ENCODE measurements at regions not wholly inside any gene's neighbourhood (a gene's known extent, or its start where the extent isn't known, plus 50 kb on each side); places are given as distances from the start of the nearest gene placed in this dataset.

DNA sequence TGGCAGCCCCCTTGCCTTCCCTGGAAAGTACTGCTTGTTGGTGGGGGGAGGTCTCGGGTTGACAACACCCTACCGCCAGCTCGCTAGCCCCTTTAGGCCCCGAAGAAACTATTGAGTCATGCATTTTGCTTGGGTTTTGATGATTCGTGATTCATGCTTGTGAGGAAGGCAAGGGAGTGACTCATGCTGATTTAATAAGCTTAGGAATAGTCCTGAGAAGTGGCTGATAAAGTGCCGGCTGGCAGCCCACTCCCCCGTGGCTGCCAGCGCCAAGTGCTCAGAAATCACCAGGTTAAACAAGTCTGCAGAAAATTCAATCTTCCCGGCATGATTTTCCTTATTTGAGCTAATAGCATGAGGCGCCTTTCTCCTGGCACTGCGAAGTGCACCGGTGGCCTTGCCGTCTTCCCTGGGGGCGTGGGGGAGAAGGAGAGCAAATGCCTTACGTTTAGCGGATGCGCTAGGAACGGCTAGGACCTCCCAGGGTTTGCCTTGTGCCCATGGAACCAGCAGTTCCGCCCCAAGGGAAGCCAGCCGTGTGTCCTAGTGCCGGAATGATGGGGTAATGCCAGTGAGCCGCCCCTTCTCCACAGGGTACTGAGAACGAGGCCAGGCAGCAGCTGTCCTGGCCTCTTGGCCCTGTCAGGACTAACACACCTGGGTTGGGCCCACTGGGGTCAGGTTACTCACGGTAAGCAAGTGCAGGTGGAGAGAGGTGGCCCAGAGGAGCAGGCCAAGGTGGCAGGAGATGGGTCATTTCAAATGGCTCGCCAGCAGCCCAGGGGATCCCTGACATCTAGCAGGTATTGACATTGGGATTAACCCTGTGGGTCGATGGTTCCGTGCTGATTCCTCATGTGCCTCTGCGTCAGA lies 151.9 kb downstream of the MACROH2A1 start:
- peak; percentile 64 for DNase-seq

DNA sequence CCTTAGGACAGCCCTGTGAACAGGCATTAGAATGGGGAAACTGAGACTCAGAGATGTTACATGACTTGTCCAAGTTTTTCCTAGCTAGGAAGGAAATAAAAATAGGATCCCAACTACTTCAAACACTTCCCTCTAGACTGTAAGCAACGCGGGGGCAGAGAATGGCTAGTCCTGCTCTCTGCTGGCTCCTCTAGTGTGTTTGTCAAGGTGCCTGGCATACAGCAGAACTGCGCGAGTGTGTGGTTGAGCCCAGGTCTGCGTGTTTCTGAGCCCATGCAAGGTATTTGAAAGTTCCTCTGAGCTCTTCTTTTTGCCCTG lies 152.5 kb downstream of the MACROH2A1 start:
- DNase-seq: no peak

GRCh38 chr5:135245521-135246499 lies 153.2 kb downstream of the MACROH2A1 start:
- DNase-seq: no peak

DNA sequence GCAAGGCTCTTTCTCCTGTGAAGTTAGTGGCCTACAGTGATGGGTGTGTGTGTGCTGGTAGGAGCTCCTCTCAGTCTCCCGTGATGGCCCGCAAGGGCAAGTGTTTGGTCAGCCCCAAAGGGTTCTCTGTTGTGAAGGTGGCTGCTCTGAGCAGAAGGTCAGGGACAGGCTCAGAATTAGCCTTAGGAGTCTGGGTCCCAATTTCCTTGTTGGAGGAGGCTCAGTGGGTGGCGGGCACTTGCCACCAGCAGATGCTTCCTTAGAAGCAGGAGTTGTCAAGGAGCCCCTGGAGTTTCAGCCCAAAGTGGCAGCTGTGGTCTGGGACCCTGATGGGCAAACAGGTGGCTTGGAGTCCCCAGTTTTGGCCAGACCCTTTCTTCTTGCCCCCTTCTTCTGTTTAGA lies 154.4 kb downstream of the MACROH2A1 start:
- no peak for DNase-seq

- DNase-seq: peak; percentile 74
Observed at GRCh38 chr5:135243556-135244285, 155.3 kb downstream of the MACROH2A1 start.

GRCh38 chr5:135242866-135243555 lies 156.0 kb downstream of the MACROH2A1 start:
- peak; percentile 62 for DNase-seq

DNA sequence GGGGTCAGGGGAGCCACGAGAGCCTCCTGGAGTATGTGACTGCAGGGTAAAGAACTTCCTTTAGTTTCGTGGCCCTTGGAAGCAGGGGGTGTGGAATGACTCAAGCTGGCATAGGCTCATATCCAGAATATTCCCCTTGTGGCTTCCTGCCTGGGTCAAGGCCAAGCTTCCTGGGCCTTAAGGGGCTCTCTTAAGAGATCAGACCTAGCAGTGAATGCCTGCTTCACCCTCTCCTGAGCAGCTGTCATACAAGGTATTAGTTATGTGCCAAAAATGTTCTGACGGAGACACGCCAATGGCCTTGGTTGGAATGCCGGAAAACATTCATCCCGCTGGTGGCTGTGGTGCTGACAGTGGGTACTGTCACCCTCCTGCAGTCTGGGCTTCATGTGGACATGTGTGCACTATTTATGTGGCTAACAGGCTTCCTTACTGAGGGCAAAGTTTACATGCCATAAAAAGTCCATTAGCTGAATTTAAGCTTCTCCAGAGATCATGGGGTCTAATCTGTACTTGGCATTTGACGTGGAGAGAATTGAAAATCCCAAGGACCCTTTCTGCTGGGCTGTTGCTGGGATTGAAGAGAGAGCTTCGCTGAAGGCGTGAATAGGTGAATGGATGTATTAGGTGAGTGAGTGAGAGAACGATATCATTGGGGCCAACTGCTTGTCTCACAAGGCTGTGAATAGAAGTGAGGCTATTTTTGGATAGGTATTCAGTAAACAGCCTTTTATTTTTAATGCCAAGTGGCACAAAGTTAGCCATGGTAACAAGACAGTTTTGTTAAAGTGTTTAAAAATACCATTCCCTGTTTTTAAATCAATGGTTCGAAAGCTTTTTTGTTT lies 156.8 kb downstream of the MACROH2A1 start:
- peak; percentile 34 for DNase-seq

DNA sequence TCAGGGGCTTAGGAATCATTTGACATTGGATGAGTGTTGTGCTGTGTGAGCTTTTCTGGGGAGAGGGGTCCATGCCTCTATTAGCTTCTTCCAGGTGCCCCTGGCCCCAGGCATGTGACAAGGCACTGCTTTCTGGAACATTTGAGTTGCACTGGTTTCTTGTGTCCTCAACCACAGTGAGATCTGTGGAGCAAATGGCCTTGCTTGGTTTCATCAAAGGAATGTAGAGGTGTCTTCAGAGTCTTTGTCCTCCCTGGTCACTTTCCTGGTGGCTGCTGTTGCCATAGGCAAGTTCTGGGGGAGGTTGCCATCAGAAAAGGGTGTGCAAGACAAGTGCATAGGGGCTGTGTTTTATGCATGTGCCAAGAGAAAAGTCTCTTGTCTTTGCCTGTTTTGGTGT lies 157.5 kb downstream of the MACROH2A1 start:
- DNase-seq: no peak

DNA sequence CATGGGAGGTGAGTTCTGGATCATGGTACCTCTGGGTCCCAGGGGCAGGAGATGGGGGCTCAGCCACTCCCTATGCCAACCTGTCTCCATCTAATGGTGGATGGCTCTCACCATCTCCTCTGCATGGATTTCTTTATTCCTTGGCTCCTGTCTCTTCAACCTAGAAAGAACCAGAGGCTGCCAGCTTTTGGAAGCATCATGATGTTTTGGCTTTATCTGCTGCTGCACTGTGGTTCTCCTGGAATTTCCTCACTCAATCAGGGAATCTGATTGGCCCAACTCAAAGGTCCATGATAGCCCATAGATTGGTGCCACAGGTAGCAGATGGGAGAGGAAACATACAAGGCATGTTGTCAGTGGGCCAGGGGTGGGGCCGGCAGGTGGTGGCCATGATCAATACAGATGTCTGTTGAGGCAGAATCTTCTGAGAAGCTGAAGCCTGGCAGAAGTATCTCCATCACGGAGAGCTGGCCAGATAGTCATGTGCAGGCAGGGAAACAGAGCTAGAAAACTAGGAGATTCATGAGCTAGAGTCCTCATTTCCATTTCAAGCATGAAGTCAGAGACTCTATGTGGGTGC lies 158.2 kb downstream of the MACROH2A1 start:
- no peak for DNase-seq

DNA sequence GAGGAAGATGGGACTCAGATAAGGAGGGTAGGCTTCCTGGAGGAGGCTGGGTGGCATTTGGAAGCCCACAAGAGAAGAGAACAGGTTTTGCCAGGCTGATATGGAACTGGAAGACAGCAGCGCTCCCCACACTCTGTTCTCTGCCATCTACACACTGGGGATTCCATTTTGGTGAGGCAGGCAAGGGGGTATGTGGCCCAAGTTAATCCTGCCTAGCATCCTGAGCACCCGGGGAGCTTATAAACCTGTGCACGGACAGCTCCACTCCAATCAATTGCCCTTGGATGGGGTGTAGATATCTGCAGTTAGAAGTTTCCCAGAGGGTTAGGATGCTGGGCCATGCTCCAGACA lies 158.8 kb downstream of the MACROH2A1 start:
- no peak for DNase-seq

DNA sequence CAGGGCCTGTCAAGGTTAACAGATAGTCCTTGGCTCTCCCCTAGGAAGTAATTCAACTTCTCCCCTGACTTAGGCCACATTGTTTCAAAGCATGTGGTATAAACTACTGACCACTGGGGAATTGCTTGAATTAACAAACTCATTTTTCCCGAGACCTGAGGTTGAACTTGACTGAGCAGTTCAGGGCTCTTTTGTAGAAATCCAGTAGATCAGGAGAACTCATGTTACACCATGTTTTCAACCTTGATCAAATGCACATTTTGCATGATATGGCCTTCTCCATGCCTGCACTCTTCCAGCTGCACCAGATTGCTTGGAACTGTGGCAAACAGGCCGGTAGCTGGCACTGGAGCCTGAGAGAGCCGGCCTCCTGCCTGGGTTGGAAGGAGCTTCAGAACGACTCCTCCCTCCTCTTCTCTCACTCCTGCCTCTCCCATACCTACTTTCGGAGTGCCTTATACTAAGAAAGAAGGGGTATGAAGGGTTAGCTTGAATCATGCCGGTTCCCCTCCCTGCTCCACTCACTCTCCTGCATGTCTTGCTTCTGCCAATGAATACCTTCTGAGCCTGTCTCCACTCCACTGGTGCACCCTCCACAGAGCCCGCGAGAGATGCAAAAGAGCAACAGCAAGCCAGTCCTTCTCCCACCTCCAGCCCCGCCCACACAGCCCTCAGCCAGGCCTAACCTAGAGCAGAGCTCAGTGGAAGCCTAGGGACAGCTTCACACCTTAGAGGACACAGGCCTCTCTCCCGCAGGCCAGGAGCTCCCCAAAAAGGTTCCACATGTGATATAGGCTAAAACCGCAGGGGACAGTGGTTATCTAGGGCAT lies 159.4 kb downstream of the MACROH2A1 start:
- DNase-seq: no peak

GRCh38 chr5:135238622-135239452 lies 160.2 kb downstream of the MACROH2A1 start:
- DNase-seq: no peak

GRCh38 chr5:135237748-135238103 lies 161.3 kb downstream of the MACROH2A1 start:
- DNase-seq: no peak

DNA sequence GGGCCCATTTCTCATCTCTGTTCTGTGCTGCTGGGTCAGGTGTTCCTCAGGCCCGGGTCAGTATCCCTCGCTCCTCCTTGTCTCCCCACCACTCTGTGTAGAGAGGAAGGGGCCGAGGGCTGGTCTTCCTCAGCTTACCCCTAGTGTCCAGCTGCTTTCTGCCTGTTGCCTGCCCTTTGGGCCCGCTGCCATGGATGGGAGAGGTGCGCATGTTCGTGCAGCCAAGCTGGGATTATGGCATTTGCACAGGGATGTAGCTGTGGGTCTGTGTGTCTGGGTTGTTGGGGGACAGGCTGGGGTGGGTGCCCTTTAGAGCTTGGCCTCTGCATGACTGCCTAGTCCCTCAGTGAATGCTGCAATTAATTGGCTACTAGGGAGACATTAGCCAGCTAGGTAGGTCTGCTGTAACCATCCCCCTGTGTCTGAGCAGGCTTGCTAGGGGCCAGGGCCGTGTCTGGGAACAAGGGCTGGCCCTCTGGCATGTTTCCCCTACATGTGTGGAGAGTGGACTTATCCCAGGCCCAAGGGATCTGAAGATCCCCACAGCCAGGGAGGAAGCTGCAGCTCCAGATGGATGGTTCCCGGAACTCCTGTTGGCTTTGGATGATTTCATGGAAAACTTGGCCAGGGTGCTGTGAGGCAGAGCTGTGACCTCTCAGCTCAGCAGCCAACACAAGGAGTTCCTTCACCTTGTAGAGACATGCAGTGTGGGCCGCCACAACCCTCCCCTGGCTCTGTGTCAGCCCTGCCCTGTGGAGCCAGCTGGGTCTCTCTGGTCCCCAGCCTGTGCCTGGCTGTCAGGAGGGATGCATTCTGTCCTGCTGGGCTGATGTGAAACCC lies 161.9 kb downstream of the MACROH2A1 start:
- DNase-seq: peak; percentile 17

DNA sequence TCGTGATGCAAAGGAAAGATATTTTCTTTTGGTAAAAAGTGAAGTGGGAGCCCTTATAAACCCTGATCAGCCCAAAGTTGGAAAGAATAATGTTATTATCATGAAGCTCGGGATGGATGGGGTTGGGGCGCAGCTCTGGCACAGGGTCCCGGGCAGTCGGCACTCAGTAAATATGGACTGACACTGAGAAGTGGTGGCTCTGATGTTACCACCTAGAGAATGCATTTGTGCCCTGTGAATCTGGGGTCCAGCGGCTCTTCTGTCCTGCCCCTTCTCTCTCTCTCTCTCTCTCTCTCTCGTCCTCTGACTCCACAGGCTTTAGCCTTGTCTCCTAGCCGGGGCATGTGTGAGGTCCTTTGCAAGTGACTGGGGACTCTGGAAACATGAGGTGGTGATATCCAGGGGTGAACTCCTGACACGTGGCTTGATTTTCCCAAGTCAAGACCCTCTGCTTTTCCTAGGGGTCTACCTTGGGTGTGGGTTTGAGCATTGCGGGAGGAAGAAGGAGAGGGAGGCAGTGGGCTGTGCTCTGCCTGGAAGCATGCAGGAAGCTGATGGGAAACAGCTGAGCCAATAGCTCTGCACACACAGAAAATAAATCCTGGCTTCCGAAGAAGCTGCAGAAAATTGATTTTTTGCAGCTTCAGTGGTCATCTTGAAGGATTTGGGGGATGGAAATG lies 162.7 kb downstream of the MACROH2A1 start:
- DNase-seq: no peak

DNA sequence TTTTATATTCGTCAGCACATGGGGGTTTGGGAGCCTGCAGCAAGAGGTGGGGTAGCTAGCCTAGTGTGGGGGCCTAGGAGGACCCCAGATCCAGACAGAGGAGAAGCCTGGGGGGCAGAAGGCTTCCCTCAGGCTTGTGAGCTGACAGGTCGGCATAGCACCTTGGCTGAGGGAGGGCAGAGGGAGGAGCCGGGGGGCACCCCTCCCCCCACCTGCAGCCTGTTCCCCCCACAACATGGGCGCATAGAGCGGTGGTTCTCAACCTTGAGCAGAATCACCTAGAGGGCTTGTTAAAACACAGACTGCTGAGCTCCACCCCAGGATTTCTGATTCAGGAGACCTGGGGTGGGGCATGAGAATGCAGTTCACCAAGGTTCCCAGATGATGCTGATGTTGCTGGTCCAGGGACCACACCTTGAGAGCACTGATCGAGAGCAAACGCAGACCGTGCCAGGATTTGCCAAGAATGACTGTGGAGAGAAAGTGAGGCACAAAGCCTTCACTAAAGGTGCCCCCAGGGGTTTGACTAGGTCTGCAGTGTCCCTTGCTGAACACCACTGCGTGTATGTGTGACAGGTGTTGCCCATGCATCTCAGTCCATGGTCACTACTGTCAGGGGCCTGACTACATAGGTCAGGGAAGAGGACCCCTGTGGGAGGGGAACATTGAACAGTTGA lies 163.3 kb downstream of the MACROH2A1 start:
- no peak for DNase-seq

DNA sequence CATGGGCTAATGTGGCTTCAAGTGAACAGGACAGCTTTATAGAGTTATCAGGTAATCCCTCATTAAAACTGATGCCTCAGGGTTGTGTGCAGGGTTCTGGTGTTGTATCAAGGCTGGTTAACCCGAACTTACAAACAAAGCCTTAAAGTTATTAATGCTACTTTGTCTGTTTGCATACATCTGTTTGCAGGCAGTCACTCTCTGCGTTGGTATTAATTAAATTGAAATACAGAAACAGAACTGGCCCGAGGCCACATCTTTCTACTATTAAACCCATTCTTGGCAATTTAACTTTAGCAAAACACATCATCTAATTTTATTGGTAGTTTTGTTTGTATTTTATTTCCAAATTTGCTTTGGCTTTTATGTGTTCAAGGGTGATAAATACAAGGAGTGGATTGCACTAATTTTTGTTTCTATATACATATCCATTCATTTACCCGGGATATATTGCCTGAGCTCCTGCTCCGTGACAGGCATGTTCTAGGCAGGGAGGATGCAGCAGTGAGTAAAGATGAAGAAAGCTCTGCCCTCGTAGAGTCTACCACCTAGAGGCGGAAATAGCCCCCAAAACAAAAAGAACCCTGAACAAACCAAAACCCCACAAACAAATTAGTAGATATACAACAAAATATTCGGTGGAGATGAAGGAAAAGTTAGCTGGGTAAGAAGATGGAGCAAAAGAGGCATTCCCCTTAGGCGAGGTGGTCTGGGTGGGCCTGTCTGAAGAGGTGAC lies 164.2 kb downstream of the MACROH2A1 start:
- no peak for DNase-seq
